Pancreas (tissue), 10 donors: ENCODE measurements at regions not wholly inside any gene's neighbourhood (a gene's known extent, or its start where the extent isn't known, plus 50 kb on each side); places are given as distances from the start of the nearest gene placed in this dataset.
"Not testable (repeated sequence)": the region's sequence is repeated elsewhere in the genome, so short reads cannot be mapped to it uniquely, and the experiment has no call there.

Experiments used
- ATAC-seq, 4 donors: fragments of 200-7000 bp; cut with Tn5 transposase; one replicate each; pipeline versions ENCODE4 v1.8.0 to v1.9.1; 2020; ENCODE audit warnings: mild to moderate bottlenecking in 4 of 4, moderate library complexity in 4 of 4
- DNase-seq, 6 donors: peaks; one replicate each; pipeline ENCODE4 v3.0.0-alpha.2; 2020
- FAIRE-seq: peaks from 2 replicates; lab custom pipeline; 2012; peaks lifted over from hg19 to GRCh38; lab: Jason Lieb, UNC
- H3K27ac ChIP-seq, 4 donors: fragments of 200-600 bp; sonication (generic); 1 replicate in 3 of 4; 2 replicates in 1 of 4; pipeline versions ENCODE4 v1.5.0 to v1.8.0; 2020
- H3K27me3 ChIP-seq, 4 donors: fragments of 200-600 bp; one replicate each; pipeline ENCODE4 v1.8.0; 2021
- H3K36me3 ChIP-seq, 3 donors: fragments of 200-600 bp; sonication (generic) in 1 of 3; one replicate each; pipeline versions ENCODE4 v1.5.0 to v1.8.0; 2020 to 2021
- H3K4me1 ChIP-seq, 3 donors: fragments of 200-600 bp; one replicate each; pipeline ENCODE4 v1.8.0; 2021
- H3K4me3 ChIP-seq, 4 donors: fragments of 200-600 bp; sonication (generic) in 2 of 4; one replicate each; pipeline versions ENCODE4 v1.5.0 to v1.8.0; 2020 to 2021
- H3K9me3 ChIP-seq, 4 donors: fragments of 200-600 bp; one replicate each; pipeline ENCODE4 v1.8.0; 2021
- WGBS, 2 donors: extraction: QIAGEN DNeasy Blood & Tissue Kit; methylation state at CpG; one replicate each; pipeline ENCODE4 v1.1.7; 2013; 5-methylcytosine and 5-hydroxymethylcytosine counted together
- intact Hi-C, 3 donors: fragments of 100-400 bp; cut with DNase I; formaldehyde crosslinking; loops; one replicate each; pipeline versions ENCODE4 v1.11.1 to v1.14.2; 2022
- TF ChIP-seq, protein P1 (sequence below), 4 donors: fragments of 200-600 bp; sonication (generic) in 3 of 4; IDR thresholded peaks; one replicate each; pipeline versions ENCODE4 v1.5.0 to v1.8.0; 2021; ENCODE audit warnings: antibody characterized with exemption in 4 of 4
- donor health status: healthy with polysubstance abuse.
- donor health status: DM: no; HTN: no; CAD: no; lungs with moderate emphysema.
- donor health status: DM: no; HTN: no; CAD: no.
- donor health status: control.
- donor health status: control.
- donor health status: Bipolar disorder and iron deficiency.
- donor health status: DM: yes; HTN: yes; CAD: no.
- donor health status: DM: no; HTN: no; CAD: no.
- donor health status: DM: no; HTN: no; CAD: no.
- donor health status: DM: yes; HTN: yes; CAD: no.

DNA sequence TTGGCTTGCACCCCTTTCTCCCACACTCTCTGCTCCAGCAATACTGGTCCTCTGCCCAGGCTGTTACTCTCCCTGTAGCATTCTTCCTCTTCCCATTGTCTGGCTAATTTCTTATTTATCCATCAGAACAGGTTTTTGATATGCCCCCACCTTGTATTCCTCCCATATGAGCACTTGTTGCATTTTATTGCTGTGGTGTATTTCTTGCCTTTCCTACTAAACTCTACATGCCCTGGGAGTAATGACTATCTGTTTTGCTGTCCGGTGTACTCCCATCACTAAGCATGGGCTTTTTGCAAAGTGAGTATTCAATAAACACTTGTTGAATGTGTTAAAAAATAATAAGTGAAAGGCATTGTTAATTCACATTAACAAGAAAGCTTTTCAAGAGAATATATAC, 104.3 kb upstream of the RANBP3L start:
- TF ChIP-seq, protein P1, sequence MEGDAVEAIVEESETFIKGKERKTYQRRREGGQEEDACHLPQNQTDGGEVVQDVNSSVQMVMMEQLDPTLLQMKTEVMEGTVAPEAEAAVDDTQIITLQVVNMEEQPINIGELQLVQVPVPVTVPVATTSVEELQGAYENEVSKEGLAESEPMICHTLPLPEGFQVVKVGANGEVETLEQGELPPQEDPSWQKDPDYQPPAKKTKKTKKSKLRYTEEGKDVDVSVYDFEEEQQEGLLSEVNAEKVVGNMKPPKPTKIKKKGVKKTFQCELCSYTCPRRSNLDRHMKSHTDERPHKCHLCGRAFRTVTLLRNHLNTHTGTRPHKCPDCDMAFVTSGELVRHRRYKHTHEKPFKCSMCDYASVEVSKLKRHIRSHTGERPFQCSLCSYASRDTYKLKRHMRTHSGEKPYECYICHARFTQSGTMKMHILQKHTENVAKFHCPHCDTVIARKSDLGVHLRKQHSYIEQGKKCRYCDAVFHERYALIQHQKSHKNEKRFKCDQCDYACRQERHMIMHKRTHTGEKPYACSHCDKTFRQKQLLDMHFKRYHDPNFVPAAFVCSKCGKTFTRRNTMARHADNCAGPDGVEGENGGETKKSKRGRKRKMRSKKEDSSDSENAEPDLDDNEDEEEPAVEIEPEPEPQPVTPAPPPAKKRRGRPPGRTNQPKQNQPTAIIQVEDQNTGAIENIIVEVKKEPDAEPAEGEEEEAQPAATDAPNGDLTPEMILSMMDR (IDR thresholded peaks at IDR 0.05) = no peak
- FAIRE-seq = no peak
- intact Hi-C loops = no loop called here
- no peak overlapping the region for H3K27ac ChIP-seq
- H3K4me3 ChIP-seq = no peak overlapping the region
- ATAC-seq = no peak
- DNase-seq = no peak
- H3K4me1 ChIP-seq = no peaks in the 10 kb centered on the region
- 95% methylated on average over 1 of the region's 1 CpG for WGBS, 2 donors
- no peaks in the 10 kb centered on the region for H3K27me3 ChIP-seq
- no peaks in the 10 kb centered on the region for H3K36me3 ChIP-seq
- H3K9me3 ChIP-seq = no peaks in the 10 kb centered on the region

DNA sequence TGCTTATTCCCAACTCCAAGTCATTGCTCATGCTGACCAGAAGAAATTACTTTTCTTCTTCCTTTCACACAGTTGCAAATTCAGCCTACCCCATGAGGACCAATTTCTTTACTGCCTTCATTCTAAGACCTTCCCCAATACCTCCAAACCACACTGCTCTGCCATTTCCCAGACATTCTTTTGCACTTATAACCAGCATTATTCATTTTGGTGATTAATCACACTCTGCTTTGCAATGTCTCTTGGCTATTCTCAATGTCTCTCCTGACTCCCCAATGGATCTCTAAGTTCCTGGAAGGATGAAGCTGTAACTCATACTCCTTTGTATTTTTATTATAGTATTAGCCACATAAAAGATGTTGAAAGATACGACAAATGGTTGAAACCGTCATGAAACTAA, 105.7 kb upstream of the RANBP3L start:
- no peak for ATAC-seq
- Histone ChIP-seq H3K9me3 (no peaks in the 10 kb centered on the region), H3K4me3 (no peak overlapping the region), H3K4me1 (no peaks in the 10 kb centered on the region), H3K27ac (no peak overlapping the region), H3K36me3 (no peaks in the 10 kb centered on the region), H3K27me3 (no peaks in the 10 kb centered on the region)
- intact Hi-C loops = no loop called here
- TF ChIP-seq, protein P1 (IDR thresholded peaks at IDR 0.05) = no peak
- FAIRE-seq = no peak
- 51 to 62% methylated on average over 2 of the region's 2 CpGs for WGBS, 2 donors
- DNase-seq = no peak

DNA sequence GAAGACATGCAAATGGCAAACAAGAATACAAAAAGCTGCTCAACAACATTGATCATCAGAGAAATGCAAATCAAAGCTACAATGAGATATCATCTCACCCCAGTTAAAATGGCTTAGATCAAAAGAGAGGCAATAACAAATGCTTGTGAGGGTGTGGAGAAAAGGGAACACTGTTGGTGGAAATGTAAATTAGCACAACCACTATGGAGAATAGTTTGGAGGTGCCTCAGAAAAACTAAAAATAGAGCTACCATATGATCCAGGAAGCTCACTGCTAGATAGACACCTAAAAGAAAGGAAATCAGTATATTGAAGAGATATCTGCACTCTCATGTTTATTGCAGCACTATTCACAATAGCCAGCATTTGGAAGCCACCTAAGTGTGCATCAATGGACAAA, 108.0 kb upstream of the RANBP3L start:
- H3K4me1 ChIP-seq, H3K27me3 ChIP-seq, H3K36me3 ChIP-seq, H3K4me3 ChIP-seq, ATAC-seq, DNase-seq, H3K9me3 ChIP-seq, FAIRE-seq, H3K27ac ChIP-seq: not testable (repeated sequence)
- intact Hi-C loops = loop anchor here in 2 of 3 donors (5.0 to 10.0 kb wide), 2 partner anchors 95 to 283 kb away; no protein-coding TSS in a partner anchor

GRCh38 chr5:36410672-36411071, 109.0 kb upstream of the RANBP3L start:
- not testable (repeated sequence) for H3K4me3 ChIP-seq, DNase-seq, H3K27me3 ChIP-seq, H3K27ac ChIP-seq, ATAC-seq, H3K36me3 ChIP-seq, H3K4me1 ChIP-seq, FAIRE-seq, H3K9me3 ChIP-seq
- intact Hi-C loops = loop anchor here in 2 of 3 donors (5.0 to 10.0 kb wide), 2 partner anchors 94 to 282 kb away; no protein-coding TSS in a partner anchor
- WGBS, 2 donors = 83 to 97% methylated on average over 2 of the region's 2 CpGs

DNA sequence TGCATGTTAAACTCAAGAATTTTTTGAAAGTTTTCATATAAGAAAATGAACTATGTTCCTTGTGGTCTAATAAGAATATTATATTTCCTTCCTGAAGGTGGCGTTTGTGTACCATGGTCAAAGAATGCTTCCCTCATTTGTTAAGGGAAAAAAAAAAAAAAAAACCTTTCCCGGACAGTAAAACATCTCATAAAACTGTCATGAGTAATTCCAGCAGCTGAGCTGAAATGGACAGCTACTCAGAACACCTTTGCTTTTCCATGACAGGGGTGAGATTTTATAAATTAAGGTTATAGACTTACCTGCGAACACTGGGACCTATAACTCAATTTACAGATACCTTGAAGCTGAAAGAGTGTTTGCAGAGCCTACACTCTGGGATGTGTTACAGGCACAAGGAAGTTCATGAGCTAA, 113.2 kb upstream of the RANBP3L start:
- TF ChIP-seq, protein P1 (IDR thresholded peaks at IDR 0.05) = peak in 1 of 4 donors; percentile 41
- H3K4me1 ChIP-seq = no peaks in the 10 kb centered on the region
- FAIRE-seq (peak; percentile 96), DNase-seq (no peak), ATAC-seq (peak in 3 of 4 donors; percentile 70 to 75 (median 70))
- H3K4me3 ChIP-seq = no peak overlapping the region
- H3K9me3 ChIP-seq = no peaks in the 10 kb centered on the region
- H3K27ac ChIP-seq = no peak overlapping the region
- H3K36me3 ChIP-seq = no peaks in the 10 kb centered on the region
- WGBS, 2 donors = 28 to 29% methylated on average over 3 of the region's 3 CpGs
- H3K27me3 ChIP-seq = no peaks in the 10 kb centered on the region
- intact Hi-C loops = loop anchor here in 2 of 3 donors (5.0 to 10.0 kb wide), 4 partner anchors 90 to 282 kb away; no protein-coding TSS in a partner anchor

GRCh38 chr5:36416605-36417004, 114.9 kb upstream of the RANBP3L start:
- DNase-seq (no peak), ATAC-seq (no peak), FAIRE-seq (no peak)
- TF ChIP-seq, protein P1 (IDR thresholded peaks at IDR 0.05) = no peak
- Histone ChIP-seq H3K36me3 (no peaks in the 10 kb centered on the region), H3K4me1 (no peaks in the 10 kb centered on the region), H3K4me3 (no peak overlapping the region), H3K27me3 (no peaks in the 10 kb centered on the region), H3K27ac (no peak overlapping the region), H3K9me3 (no peaks in the 10 kb centered on the region)
- intact Hi-C loops = loop anchor here in 2 of 3 donors (5.0 to 10.0 kb wide), 3 partner anchors 88 to 281 kb away; no protein-coding TSS in a partner anchor
